HEK293T (cell line): ENCODE measurements at regions not wholly inside any gene's neighbourhood (a gene's known extent, or its start where the extent isn't known, plus 50 kb on each side); places are given as distances from the start of the nearest gene placed in this dataset.

Experiments
- BHLHE40 ChIP-seq: fragments of 450-650 bp; IDR thresholded peaks from 2 replicates; pipeline ENCODE4 v1.6.1; 2016; ENCODE audit warnings: mild to moderate bottlenecking, moderate library complexity, borderline replicate concordance
- FOXA1 ChIP-seq: fragments of 450-650 bp; IDR thresholded peaks from 2 replicates; pipeline ENCODE4 v1.6.1; 2016; ENCODE audit warnings: mild to moderate bottlenecking
- FOXM1 ChIP-seq: fragments of 450-650 bp; IDR thresholded peaks from 2 replicates; pipeline ENCODE4 v1.6.1; 2017; ENCODE audit warnings: mild to moderate bottlenecking, borderline replicate concordance

- TF ChIP-seq FOXA1 (no peak), BHLHE40 (no peak), FOXM1 (no peak)
Measured at GRCh38 chr2:147636886-147637285, 207.9 kb upstream of the ACVR2A start.
